Large intestine (tissue), 3 donors: ENCODE measurements at regions not wholly inside any gene's neighbourhood (a gene's known extent, or its start where the extent isn't known, plus 50 kb on each side); places are given as distances from the start of the nearest gene placed in this dataset.

Experiments used
- DNase-seq, 2 donors: peaks; one replicate each; pipeline versions ENCODE4 v3.0.0 to v3.0.0-alpha.2; 2013
- H3K27ac ChIP-seq: one replicate; pipeline ENCODE4 v1.5.1; 2013; ENCODE audit warnings: low read length
- H3K27me3 ChIP-seq: 2 replicates; pipeline ENCODE4 v1.6.1; 2013; ENCODE audit warnings: low read length; ENCODE audit not compliant: control insufficient read depth, insufficient read depth
- H3K36me3 ChIP-seq: 2 replicates; pipeline ENCODE4 v1.6.1; 2013; ENCODE audit warnings: low read length; ENCODE audit not compliant: control insufficient read depth, insufficient read depth
- H3K4me1 ChIP-seq: one replicate; pipeline ENCODE4 v1.6.1; 2013; ENCODE audit warnings: low read length; ENCODE audit not compliant: control insufficient read depth, insufficient read depth
- H3K4me3 ChIP-seq: one replicate; pipeline ENCODE4 v1.5.1; 2013; ENCODE audit warnings: low read length
- H3K9me3 ChIP-seq: one replicate; pipeline ENCODE4 v1.6.1; 2013; ENCODE audit warnings: mild to moderate bottlenecking, low read depth, low read length, moderate library complexity; ENCODE audit not compliant: control insufficient read depth
- WGBS: methylation state at CpG from one replicate; pipeline ENCODE4 v1.1.5; 2013; ENCODE audit warnings: low lambda C conversion rate; ENCODE audit not compliant: insufficient coverage; 5-methylcytosine and 5-hydroxymethylcytosine counted together

DNA sequence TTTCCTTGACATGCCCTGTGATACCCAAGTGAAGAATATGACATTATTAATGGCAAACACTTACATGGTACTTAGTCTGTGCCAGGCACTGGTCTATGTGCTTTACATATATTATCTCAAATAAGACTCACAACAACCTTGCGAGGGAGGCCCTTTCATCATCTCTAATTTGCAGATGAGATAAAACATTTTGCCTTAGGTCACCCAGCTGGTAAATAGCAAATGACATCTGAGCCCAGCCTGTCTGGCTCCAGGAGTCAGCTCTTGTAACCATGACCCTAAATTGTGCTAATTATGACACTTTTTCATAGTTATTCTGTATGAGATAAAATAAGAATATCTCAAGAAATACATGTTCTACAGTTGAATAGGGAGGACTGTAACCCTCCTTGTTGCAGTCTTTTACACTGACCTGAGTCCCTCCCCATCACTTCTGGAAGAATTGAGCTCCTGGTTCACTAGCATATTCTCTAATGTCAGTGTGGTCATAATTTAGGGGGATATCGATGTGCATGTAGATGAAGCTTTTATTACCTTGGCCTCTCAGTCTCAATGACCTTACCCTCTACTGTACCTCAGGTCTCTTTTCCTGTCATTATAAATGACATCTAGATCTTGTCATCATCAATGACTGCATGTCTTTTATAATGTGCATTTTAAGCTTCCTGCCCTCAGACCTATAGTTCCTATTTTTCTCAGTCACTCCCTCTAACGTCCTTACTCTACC, 126.1 kb upstream of the HAPLN1 start:
- Histone ChIP-seq H3K27ac (no peak overlapping the region), H3K27me3 (no peaks in the 10 kb centered on the region), H3K4me3 (no peak overlapping the region), H3K4me1 (no peaks in the 10 kb centered on the region), H3K36me3 (no peaks in the 10 kb centered on the region), H3K9me3 (no peaks in the 10 kb centered on the region)
- no peak for DNase-seq
- 92% methylated on average over 1 of the region's 3 CpGs for WGBS

DNA sequence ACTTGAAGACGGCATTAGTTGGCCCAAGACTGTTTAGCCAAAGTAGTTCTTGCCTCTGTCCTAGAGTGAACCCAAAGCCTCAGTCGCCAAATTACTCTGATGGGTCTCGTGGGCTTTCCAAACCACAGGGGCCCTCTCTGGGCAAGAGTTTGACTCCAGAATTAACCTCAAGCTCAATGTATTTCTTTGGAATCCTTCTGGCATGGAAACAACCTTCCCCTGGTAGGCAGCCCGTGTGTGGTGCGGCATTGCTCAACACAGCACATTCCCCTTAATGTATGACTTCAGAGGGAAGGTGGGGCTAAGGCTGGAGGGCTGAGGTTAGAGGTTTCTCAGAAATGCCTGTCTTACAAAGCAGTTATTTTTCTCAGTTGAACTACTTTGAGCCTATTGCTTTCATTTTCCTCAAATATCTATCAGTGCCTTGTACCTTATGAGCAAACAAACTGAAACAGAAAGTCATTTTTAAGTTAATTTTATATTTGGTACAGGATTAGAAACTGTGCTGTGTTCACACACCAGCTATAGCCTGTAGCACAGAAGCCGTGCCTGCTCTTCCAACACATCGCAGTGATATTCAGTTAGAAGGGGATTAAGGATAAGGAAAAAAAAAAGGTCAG, 123.9 kb upstream of the HAPLN1 start:
- Histone ChIP-seq H3K27ac (no peak overlapping the region), H3K36me3 (no peaks in the 10 kb centered on the region), H3K9me3 (no peaks in the 10 kb centered on the region), H3K4me3 (no peak overlapping the region), H3K4me1 (no peaks in the 10 kb centered on the region), H3K27me3 (no peaks in the 10 kb centered on the region)
- peak; percentile 3 to 9 for DNase-seq
- 67% methylated on average over 3 of the region's 7 CpGs for WGBS

GRCh38 chr5:83839788-83840187, 119.1 kb upstream of the HAPLN1 start:
- peak in 1 of 2 donors; percentile 31 for DNase-seq
- Histone ChIP-seq H3K36me3 (no peaks in the 10 kb centered on the region), H3K9me3 (no peaks in the 10 kb centered on the region), H3K27me3 (no peaks in the 10 kb centered on the region), H3K4me1 (no peaks in the 10 kb centered on the region), H3K4me3 (no peak overlapping the region), H3K27ac (no peak overlapping the region)
- no CpG with 5 or more reads among the region's 3 CpGs for WGBS

DNA sequence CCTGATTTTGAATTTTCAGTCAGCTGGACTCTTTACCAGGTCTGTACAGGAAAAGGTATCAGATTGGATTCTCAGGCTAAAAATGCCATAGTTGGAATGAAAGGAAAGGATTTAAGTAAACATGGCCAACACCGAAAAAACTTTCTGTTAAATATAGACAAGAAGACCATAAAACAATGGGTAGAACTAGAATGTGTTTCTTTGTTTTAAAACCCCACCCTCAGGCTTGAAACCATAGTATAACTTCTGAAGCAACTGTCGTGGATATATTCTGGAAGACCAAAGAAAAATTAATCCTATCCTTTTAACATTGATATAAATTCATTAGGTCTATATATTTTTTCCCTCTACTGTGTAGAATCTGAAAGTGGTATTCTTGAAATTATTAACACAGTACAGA, 118.6 kb upstream of the HAPLN1 start:
- no peaks in the 10 kb centered on the region for H3K9me3 ChIP-seq
- no peak overlapping the region for H3K4me3 ChIP-seq
- H3K27ac ChIP-seq, result no peak overlapping the region
- H3K36me3 ChIP-seq, result no peaks in the 10 kb centered on the region
- H3K4me1 ChIP-seq, result no peaks in the 10 kb centered on the region
- DNase-seq, result no peak
- WGBS, result 83% methylated on average over 1 of the region's 2 CpGs
- H3K27me3 ChIP-seq, result no peaks in the 10 kb centered on the region

DNA sequence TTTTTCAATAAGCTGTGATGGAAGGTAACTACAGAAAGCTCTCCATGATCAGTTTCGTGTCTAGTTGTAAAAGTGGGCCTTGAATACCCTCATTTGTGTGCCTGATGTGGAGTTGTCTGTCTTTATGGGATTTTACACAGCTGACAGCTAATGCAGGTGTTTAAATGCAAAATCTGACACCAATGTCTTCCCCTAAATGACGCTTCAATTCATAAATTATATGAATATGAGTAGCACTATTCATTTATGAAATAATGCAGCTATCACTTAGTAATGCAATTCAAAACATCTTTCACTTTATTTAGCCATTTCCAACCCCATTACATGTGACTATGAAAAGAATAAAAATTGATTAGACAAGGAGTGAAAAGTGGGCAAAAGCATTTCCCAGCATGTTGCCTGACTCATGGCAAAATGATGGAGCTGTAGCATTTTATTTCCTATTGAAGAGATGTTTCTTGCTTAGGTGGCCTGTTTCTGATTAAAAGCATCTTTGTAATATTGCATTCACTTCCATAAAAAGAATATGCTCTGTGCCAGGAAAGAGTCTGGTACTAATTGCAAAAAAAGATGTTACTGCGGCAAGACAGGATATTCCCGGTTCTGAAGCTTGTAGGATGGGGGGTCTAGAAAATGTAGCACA, 116.7 kb upstream of the HAPLN1 start:
- no peaks in the 10 kb centered on the region for H3K27me3 ChIP-seq
- H3K4me3 ChIP-seq, result no peak overlapping the region
- DNase-seq, result no peak
- no peaks in the 10 kb centered on the region for H3K9me3 ChIP-seq
- no peaks in the 10 kb centered on the region for H3K36me3 ChIP-seq
- no peak overlapping the region for H3K27ac ChIP-seq
- H3K4me1 ChIP-seq, result no peaks in the 10 kb centered on the region
- no CpG with 5 or more reads among the region's 4 CpGs for WGBS

- Histone ChIP-seq H3K36me3 (no peaks in the 10 kb centered on the region), H3K4me1 (no peaks in the 10 kb centered on the region), H3K27me3 (no peaks in the 10 kb centered on the region), H3K27ac (no peak overlapping the region), H3K4me3 (no peak overlapping the region), H3K9me3 (no peaks in the 10 kb centered on the region)
- WGBS, result no CpG with 5 or more reads among the region's 5 CpGs
- no peak for DNase-seq
Observed at GRCh38 chr5:83834306-83834705, 113.7 kb upstream of the HAPLN1 start.

DNA sequence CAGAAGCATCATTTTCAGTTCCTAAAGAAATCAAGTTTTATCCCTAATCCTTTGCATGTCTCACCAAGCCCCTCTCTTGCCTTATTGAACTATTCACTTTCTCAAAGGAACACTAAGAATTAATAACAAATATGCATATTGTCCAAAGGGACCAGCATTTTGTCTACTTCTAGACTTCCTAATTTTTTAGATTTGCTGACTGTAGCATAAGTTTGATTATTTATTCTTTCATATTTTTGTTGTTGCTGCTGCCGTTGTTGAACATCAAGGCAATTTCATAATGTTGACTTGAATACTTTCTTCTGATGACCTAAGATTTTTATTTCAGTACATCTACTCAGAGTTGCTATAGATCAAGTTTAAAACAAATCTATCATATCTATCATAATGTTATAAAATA, 111.2 kb upstream of the HAPLN1 start:
- WGBS, result 91% methylated on average over 1 of the region's 1 CpG
- no peaks in the 10 kb centered on the region for H3K9me3 ChIP-seq
- no peaks in the 10 kb centered on the region for H3K4me1 ChIP-seq
- H3K4me3 ChIP-seq, result no peak overlapping the region
- no peak for DNase-seq
- H3K36me3 ChIP-seq, result no peaks in the 10 kb centered on the region
- no peaks in the 10 kb centered on the region for H3K27me3 ChIP-seq
- H3K27ac ChIP-seq, result no peak overlapping the region

GRCh38 chr5:83827111-83827557, 106.5 kb upstream of the HAPLN1 start:
- no peak overlapping the region for H3K27ac ChIP-seq
- no peaks in the 10 kb centered on the region for H3K27me3 ChIP-seq
- no peak overlapping the region for H3K4me3 ChIP-seq
- WGBS, result 60% methylated on average over 1 of the region's 1 CpG
- H3K4me1 ChIP-seq, result no peaks in the 10 kb centered on the region
- no peaks in the 10 kb centered on the region for H3K36me3 ChIP-seq
- no peaks in the 10 kb centered on the region for H3K9me3 ChIP-seq
- DNase-seq, result no peak

DNA sequence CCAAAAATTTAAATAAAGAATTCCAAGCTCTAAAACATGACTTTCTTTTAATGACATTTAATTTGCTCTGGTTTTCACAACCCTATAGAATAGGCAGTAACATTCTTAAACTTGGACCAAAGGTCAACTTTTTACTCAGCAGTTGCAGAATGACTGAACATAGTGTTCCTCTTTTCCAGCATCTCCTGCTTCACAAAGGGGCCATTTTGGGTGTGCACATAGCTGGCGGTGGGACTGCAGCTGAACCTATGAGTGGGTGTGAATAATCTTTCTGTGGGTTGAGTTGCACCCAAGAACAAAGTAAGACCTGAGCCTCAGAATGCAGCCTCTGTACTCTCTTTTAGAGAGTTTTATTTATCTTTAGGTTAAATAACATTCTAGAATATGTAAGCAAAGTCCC, 96.9 kb upstream of the HAPLN1 start:
- WGBS, result no CpG with 5 or more reads among the region's 1 CpG
- no peak overlapping the region for H3K4me3 ChIP-seq
- H3K27me3 ChIP-seq, result no peaks in the 10 kb centered on the region
- DNase-seq, result no peak
- no peaks in the 10 kb centered on the region for H3K36me3 ChIP-seq
- H3K4me1 ChIP-seq, result no peaks in the 10 kb centered on the region
- H3K27ac ChIP-seq, result no peak overlapping the region
- H3K9me3 ChIP-seq, result no peaks in the 10 kb centered on the region

GRCh38 chr5:83815661-83816060, 95.0 kb upstream of the HAPLN1 start:
- H3K27me3 ChIP-seq, result no peaks in the 10 kb centered on the region
- H3K9me3 ChIP-seq, result no peaks in the 10 kb centered on the region
- WGBS, result no CpG with 5 or more reads among the region's 2 CpGs
- no peak for DNase-seq
- H3K4me1 ChIP-seq, result no peaks in the 10 kb centered on the region
- no peak overlapping the region for H3K4me3 ChIP-seq
- H3K36me3 ChIP-seq, result no peaks in the 10 kb centered on the region
- no peak overlapping the region for H3K27ac ChIP-seq
